Trophoblast cell (in vitro differentiated cells and primary cell): ENCODE measurements at regions not wholly inside any gene's neighbourhood (a gene's known extent, or its start where the extent isn't known, plus 50 kb on each side); places are given as distances from the start of the nearest gene placed in this dataset.

Experiments
- DNase-seq, 2 donors: peaks; one replicate each; pipeline ENCODE4 v3.0.0-alpha.2; 2016
- H2AFZ ChIP-seq: 2 replicates; pipeline ENCODE4 v1.6.1; 2013; ENCODE audit warnings: low read length, moderate library complexity, mild to moderate bottlenecking; ENCODE audit not compliant: insufficient read depth, poor library complexity
- H2AK5ac ChIP-seq: 2 replicates; pipeline ENCODE4 v1.6.1; 2013; ENCODE audit warnings: mild to moderate bottlenecking, low read length
- H2BK120ac ChIP-seq: 2 replicates; pipeline ENCODE4 v1.6.1; 2013; ENCODE audit warnings: low read length, mild to moderate bottlenecking, moderate library complexity; ENCODE audit not compliant: insufficient read depth, poor library complexity
- H2BK12ac ChIP-seq: 2 replicates; pipeline ENCODE4 v1.6.1; 2013; ENCODE audit warnings: mild to moderate bottlenecking, low read length, moderate library complexity
- H2BK5ac ChIP-seq: 2 replicates; pipeline ENCODE4 v1.6.1; 2013; ENCODE audit warnings: low read length, low read depth, moderate library complexity, mild to moderate bottlenecking; ENCODE audit not compliant: poor library complexity
- H3K14ac ChIP-seq: 2 replicates; pipeline ENCODE4 v1.6.1; 2013; ENCODE audit warnings: mild to moderate bottlenecking, low read length
- H3K18ac ChIP-seq: 2 replicates; pipeline ENCODE4 v1.6.1; 2013; ENCODE audit warnings: mild to moderate bottlenecking, low read length
- H3K23ac ChIP-seq: 2 replicates; pipeline ENCODE4 v1.6.1; 2013; ENCODE audit warnings: low read length
- H3K27ac ChIP-seq: 2 replicates; pipeline ENCODE4 v1.5.1; 2013; ENCODE audit warnings: low read depth, mild to moderate bottlenecking, inconsistent platforms, low read length, moderate library complexity
- H3K27me3 ChIP-seq: 2 replicates; pipeline ENCODE4 v1.6.1; 2013; ENCODE audit warnings: inconsistent platforms, mild to moderate bottlenecking, low read length, moderate library complexity; ENCODE audit not compliant: insufficient read depth
- H3K36me3 ChIP-seq, 2 experiments: 1 replicate in 1 of 2; 2 replicates in 1 of 2; pipeline ENCODE4 v1.6.1; 2013; ENCODE audit warnings: low read length in 2 of 2, mild to moderate bottlenecking in 2 of 2, moderate library complexity in 1 of 2; ENCODE audit not compliant: insufficient read depth in 2 of 2, control insufficient read depth in 1 of 2
- H3K4ac ChIP-seq: 2 replicates; pipeline ENCODE4 v1.6.1; 2013; ENCODE audit warnings: low read depth, mild to moderate bottlenecking, low read length, moderate library complexity
- H3K4me1 ChIP-seq, 2 experiments: 1 replicate in 1 of 2; 2 replicates in 1 of 2; pipeline ENCODE4 v1.6.1; 2013; ENCODE audit warnings: low read length in 2 of 2, mild to moderate bottlenecking in 2 of 2, moderate library complexity in 1 of 2; ENCODE audit not compliant: insufficient read depth in 2 of 2, control insufficient read depth in 1 of 2
- H3K4me2 ChIP-seq: 2 replicates; pipeline ENCODE4 v1.6.1; 2013; ENCODE audit warnings: inconsistent platforms, mild to moderate bottlenecking, low read length, moderate library complexity
- H3K4me3 ChIP-seq: 2 replicates; pipeline ENCODE4 v1.5.1; 2013; ENCODE audit warnings: mild to moderate bottlenecking, low read depth, low read length, inconsistent platforms
- H3K79me1 ChIP-seq: one replicate; pipeline ENCODE4 v1.6.1; 2013; ENCODE audit warnings: low read length
- H3K79me2 ChIP-seq: 2 replicates; pipeline ENCODE4 v1.6.1; 2013; ENCODE audit warnings: low read length, mild to moderate bottlenecking; ENCODE audit not compliant: control insufficient read depth, insufficient read depth, poor library complexity
- H3K9ac ChIP-seq: 2 replicates; pipeline ENCODE4 v1.6.1; 2013; ENCODE audit warnings: mild to moderate bottlenecking, low read length
- H3K9me3 ChIP-seq: 2 replicates; pipeline ENCODE4 v1.6.1; 2013; ENCODE audit warnings: low read depth, mild to moderate bottlenecking, control low read depth, inconsistent platforms, low read length; ENCODE audit not compliant: insufficient read depth
- H4K12ac ChIP-seq: 2 replicates; pipeline ENCODE4 v1.6.1; 2013; ENCODE audit warnings: low read depth, mild to moderate bottlenecking, low read length, moderate library complexity
- H4K8ac ChIP-seq: 2 replicates; pipeline ENCODE4 v1.6.1; 2013; ENCODE audit warnings: low read depth, mild to moderate bottlenecking, low read length, moderate library complexity
- H4K91ac ChIP-seq: one replicate; pipeline ENCODE4 v1.6.1; 2013; ENCODE audit warnings: low read depth, mild to moderate bottlenecking, low read length, moderate library complexity
- WGBS: extraction: QIAGEN DNeasy Blood & Tissue Kit; methylation state at CpG from one replicate; pipeline ENCODE4 v1.1.7; 2013; ENCODE audit warnings: missing lambda C conversion rate; ENCODE audit not compliant: insufficient read length, insufficient coverage; ENCODE audit errors: extremely low coverage; 5-methylcytosine and 5-hydroxymethylcytosine counted together

- peaks cover 8% of the 10 kb centered on the region for H3K9me3 ChIP-seq
- WGBS = no CpG with 5 or more reads among the region's 2 CpGs
- no peak overlapping the region for H3K27ac ChIP-seq
- H2BK5ac ChIP-seq = no peak overlapping the region
- H3K36me3 ChIP-seq = no peaks in the 10 kb centered on the region
- H3K4me2 ChIP-seq = no peak overlapping the region
- no peak overlapping the region for H4K12ac ChIP-seq
- no peaks in the 10 kb centered on the region for H3K4me1 ChIP-seq
- no peak overlapping the region for H3K14ac ChIP-seq
- no peak overlapping the region for H2AFZ ChIP-seq
- no peak overlapping the region for H2BK12ac ChIP-seq
- no peaks in the 10 kb centered on the region for H3K79me2 ChIP-seq
- no peak overlapping the region for H3K4me3 ChIP-seq
- H3K27me3 ChIP-seq = no peaks in the 10 kb centered on the region
- no peak overlapping the region for H3K9ac ChIP-seq
- no peak overlapping the region for H3K18ac ChIP-seq
- no peak overlapping the region for H4K8ac ChIP-seq
- no peak for DNase-seq
- H3K79me1 ChIP-seq = no peaks in the 10 kb centered on the region
- H3K23ac ChIP-seq = no peak overlapping the region
- H2BK120ac ChIP-seq = no peak overlapping the region
- no peak overlapping the region for H4K91ac ChIP-seq
- no peak overlapping the region for H3K4ac ChIP-seq
- H2AK5ac ChIP-seq = no peak overlapping the region
These were observed 1125.4 kb downstream of the EFNA5 start for GRCh38 chr5:106545325-106545724.

GRCh38 chr5:106543330-106543729 is 1127.4 kb downstream of the EFNA5 start:
- Histone ChIP-seq H3K79me1 (no peaks in the 10 kb centered on the region), H4K12ac (no peak overlapping the region), H3K4ac (no peak overlapping the region), H4K91ac (no peak overlapping the region), H3K9ac (no peak overlapping the region), H3K27ac (no peak overlapping the region), H3K27me3 (no peaks in the 10 kb centered on the region), H2BK120ac (no peak overlapping the region), H3K4me1 (no peaks in the 10 kb centered on the region), H3K4me2 (no peak overlapping the region), H3K18ac (no peak overlapping the region), H2AFZ (no peak overlapping the region), H4K8ac (no peak overlapping the region), H3K4me3 (no peak overlapping the region), H2AK5ac (no peak overlapping the region), H3K36me3 (no peaks in the 10 kb centered on the region), H3K14ac (no peak overlapping the region), H3K79me2 (no peaks in the 10 kb centered on the region), H2BK5ac (no peak overlapping the region), H3K9me3 (peaks cover 8% of the 10 kb centered on the region), H3K23ac (no peak overlapping the region), H2BK12ac (no peak overlapping the region)
- DNase-seq = peak in 1 of 2 donors; percentile 78
- WGBS = no CpG with 5 or more reads among the region's 1 CpG

- Histone ChIP-seq H4K8ac (no peak overlapping the region), H4K91ac (no peak overlapping the region), H3K4me3 (no peak overlapping the region), H3K79me1 (no peaks in the 10 kb centered on the region), H2BK120ac (no peak overlapping the region), H4K12ac (no peak overlapping the region), H3K23ac (no peak overlapping the region), H3K9ac (no peak overlapping the region), H3K18ac (no peak overlapping the region), H2BK12ac (no peak overlapping the region), H2AFZ (no peak overlapping the region), H3K14ac (no peak overlapping the region), H2AK5ac (no peak overlapping the region), H3K4me1 (no peaks in the 10 kb centered on the region), H3K27me3 (no peaks in the 10 kb centered on the region), H2BK5ac (no peak overlapping the region), H3K4me2 (no peak overlapping the region), H3K4ac (no peak overlapping the region), H3K9me3 (no peaks in the 10 kb centered on the region), H3K27ac (no peak overlapping the region), H3K79me2 (no peaks in the 10 kb centered on the region), H3K36me3 (no peaks in the 10 kb centered on the region)
- no peak for DNase-seq
These were observed 1140.6 kb downstream of the EFNA5 start for GRCh38 chr5:106530150-106530549.

- no peak overlapping the region for H3K23ac ChIP-seq
- H2BK5ac ChIP-seq = no peak overlapping the region
- no peak overlapping the region for H4K91ac ChIP-seq
- no peak overlapping the region for H3K4ac ChIP-seq
- H3K18ac ChIP-seq = no peak overlapping the region
- no peak overlapping the region for H3K4me3 ChIP-seq
- H3K9me3 ChIP-seq = no peaks in the 10 kb centered on the region
- no peak for DNase-seq
- no peak overlapping the region for H2BK12ac ChIP-seq
- H2BK120ac ChIP-seq = no peak overlapping the region
- H3K14ac ChIP-seq = no peak overlapping the region
- no peaks in the 10 kb centered on the region for H3K79me1 ChIP-seq
- no peak overlapping the region for H3K27ac ChIP-seq
- H4K8ac ChIP-seq = no peak overlapping the region
- no peaks in the 10 kb centered on the region for H3K36me3 ChIP-seq
- H3K27me3 ChIP-seq = no peaks in the 10 kb centered on the region
- no peak overlapping the region for H3K4me2 ChIP-seq
- WGBS = no CpG with 5 or more reads among the region's 3 CpGs
- H3K9ac ChIP-seq = no peak overlapping the region
- H3K4me1 ChIP-seq = no peaks in the 10 kb centered on the region
- H4K12ac ChIP-seq = no peak overlapping the region
- H3K79me2 ChIP-seq = no peaks in the 10 kb centered on the region
- no peak overlapping the region for H2AK5ac ChIP-seq
- no peak overlapping the region for H2AFZ ChIP-seq
These were observed 1145.3 kb downstream of the EFNA5 start for GRCh38 chr5:106525438-106525837.

- no peak overlapping the region for H3K9ac ChIP-seq
- H2BK12ac ChIP-seq = no peak overlapping the region
- H4K8ac ChIP-seq = no peak overlapping the region
- H3K4me2 ChIP-seq = no peak overlapping the region
- no peak overlapping the region for H4K91ac ChIP-seq
- no peak overlapping the region for H2BK5ac ChIP-seq
- no peak overlapping the region for H2BK120ac ChIP-seq
- H3K27ac ChIP-seq = no peak overlapping the region
- no peak overlapping the region for H2AFZ ChIP-seq
- no peak overlapping the region for H3K4ac ChIP-seq
- H3K23ac ChIP-seq = no peak overlapping the region
- no peaks in the 10 kb centered on the region for H3K79me2 ChIP-seq
- H3K27me3 ChIP-seq = no peaks in the 10 kb centered on the region
- H3K36me3 ChIP-seq = no peaks in the 10 kb centered on the region
- no peak for DNase-seq
- H2AK5ac ChIP-seq = no peak overlapping the region
- H3K4me1 ChIP-seq = no peaks in the 10 kb centered on the region
- H3K18ac ChIP-seq = no peak overlapping the region
- H3K14ac ChIP-seq = no peak overlapping the region
- H3K79me1 ChIP-seq = no peaks in the 10 kb centered on the region
- no peak overlapping the region for H3K4me3 ChIP-seq
- H4K12ac ChIP-seq = no peak overlapping the region
- H3K9me3 ChIP-seq = no peaks in the 10 kb centered on the region
These were observed 1146.9 kb downstream of the EFNA5 start for GRCh38 chr5:106523852-106524251.
